ENCODE measurements at regions not wholly inside any gene's neighbourhood (a gene's known extent, or its start where the extent isn't known, plus 50 kb on each side); places are given as distances from the start of the nearest gene placed in this dataset.

DNA sequence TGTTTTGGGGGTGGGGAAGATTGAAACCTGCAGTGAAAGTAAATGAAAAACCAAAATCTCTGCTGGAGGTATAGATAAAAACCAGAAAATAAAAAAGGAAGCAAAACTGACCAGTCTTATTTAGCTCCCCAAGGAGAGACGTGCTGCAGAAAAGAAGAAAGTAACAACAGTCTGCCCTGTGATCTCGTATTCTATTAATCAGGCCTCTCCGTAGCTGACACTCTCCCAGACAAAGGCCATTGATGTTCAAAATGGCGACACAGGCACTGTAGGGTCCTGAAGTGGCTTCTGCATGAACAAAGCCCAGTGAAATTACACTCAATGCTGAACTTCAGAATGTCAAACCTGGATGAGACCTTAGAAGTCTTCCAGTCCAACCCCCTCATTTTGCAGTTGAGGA, 106.6 kb downstream of the NXPE2 start:
- TF ChIP-seq, protein P1, sequence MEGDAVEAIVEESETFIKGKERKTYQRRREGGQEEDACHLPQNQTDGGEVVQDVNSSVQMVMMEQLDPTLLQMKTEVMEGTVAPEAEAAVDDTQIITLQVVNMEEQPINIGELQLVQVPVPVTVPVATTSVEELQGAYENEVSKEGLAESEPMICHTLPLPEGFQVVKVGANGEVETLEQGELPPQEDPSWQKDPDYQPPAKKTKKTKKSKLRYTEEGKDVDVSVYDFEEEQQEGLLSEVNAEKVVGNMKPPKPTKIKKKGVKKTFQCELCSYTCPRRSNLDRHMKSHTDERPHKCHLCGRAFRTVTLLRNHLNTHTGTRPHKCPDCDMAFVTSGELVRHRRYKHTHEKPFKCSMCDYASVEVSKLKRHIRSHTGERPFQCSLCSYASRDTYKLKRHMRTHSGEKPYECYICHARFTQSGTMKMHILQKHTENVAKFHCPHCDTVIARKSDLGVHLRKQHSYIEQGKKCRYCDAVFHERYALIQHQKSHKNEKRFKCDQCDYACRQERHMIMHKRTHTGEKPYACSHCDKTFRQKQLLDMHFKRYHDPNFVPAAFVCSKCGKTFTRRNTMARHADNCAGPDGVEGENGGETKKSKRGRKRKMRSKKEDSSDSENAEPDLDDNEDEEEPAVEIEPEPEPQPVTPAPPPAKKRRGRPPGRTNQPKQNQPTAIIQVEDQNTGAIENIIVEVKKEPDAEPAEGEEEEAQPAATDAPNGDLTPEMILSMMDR (conservative IDR thresholded peaks at IDR 0.05 in 1 of 2, IDR thresholded peaks at IDR 0.05 in 1 of 2; ENCODE audit: low read depth in 1 of 2, low read length in 2 of 2): no peak
- no peak for TF ChIP-seq EZH2 (IDR thresholded peaks at IDR 0.05; ENCODE audit: low read length, missing control alignments)
